CMK (cell line): ENCODE measurements at regions not wholly inside any gene's neighbourhood (a gene's known extent, or its start where the extent isn't known, plus 50 kb on each side); places are given as distances from the start of the nearest gene placed in this dataset.
"Not testable (repeated sequence)": the region's sequence is repeated elsewhere in the genome, so short reads cannot be mapped to it uniquely, and the experiment has no call there.

Experiments
- DNase-seq: peaks from one replicate; pipeline ENCODE4 v3.0.0-alpha.2; 2010; ENCODE audit warnings: low read depth

DNA sequence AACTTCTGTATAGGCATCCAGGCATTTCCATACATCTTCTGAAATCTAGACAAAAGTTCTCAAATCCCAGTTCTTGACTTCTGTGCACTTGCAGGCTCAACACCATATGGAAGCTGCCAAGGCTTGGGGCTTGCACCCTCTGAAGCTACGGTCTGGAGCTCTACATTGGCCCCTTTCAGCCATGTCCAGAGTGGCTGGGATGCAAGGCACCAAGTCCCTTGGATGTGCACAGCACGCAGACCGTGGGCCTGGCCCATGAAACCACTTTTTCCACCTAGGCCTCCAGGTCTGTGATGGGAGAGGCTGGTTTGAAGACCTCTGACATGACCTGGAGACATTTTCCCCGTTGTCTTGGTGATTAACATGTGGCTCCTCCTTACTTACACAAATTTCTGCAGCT is 1645.1 kb downstream of the REEP3 start:
- DNase-seq: no peak

DNA sequence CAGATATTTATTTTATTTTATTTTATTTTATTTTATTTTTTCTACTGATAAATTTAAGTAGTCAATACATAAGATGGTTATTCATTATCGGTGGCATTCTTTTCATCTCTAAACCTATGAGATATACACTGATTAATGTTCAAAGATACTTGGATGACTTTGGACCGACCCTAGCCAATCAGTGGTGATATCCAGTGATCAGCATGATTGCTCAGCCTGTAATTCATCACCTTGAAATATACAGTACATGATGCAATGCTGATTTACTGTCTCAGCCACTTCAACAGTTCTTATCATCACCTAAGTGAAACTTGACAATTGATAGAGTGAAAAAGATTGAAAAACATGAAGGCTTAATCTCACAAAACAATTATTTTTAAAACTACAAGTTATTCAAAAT is 1651.0 kb downstream of the REEP3 start:
- DNase-seq: no peak

DNA sequence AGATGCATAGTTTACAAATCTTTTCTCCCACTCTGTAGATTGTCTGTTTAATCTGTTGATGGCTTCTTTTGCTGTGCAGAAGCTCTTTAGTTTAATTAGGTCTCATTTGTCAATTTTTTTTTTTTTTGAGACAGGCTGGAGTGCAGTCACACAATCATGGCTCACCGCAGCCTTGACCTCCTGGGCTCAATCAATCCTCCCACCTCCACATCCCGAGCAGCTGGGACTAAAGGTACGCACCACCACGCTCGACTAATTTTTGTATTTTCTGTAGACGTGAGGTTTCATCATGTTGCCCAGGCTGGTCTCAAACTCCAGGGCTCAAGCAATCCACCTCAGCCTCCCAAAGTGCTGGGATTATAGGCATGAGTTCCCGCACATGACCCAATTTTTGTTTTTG is 1655.8 kb downstream of the REEP3 start:
- DNase-seq: no peak

DNA sequence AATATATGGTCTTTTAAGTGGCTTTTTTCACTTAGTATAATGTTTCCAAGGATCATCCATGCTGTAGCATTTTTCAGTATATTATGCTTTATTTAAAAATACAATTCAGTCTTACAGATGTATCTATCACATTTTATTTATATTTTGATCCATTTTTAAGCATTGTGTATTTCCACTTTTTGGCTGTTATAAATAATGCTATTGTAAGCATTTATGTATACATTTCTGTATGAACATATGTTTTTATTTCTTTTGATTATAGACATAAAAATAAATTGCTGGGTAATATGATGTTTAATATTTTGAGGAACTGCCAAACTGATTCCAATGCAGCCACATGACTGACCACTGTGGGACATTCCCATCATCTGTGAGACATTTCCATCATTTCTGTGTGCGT is 1662.0 kb downstream of the REEP3 start:
- no peak for DNase-seq

DNA sequence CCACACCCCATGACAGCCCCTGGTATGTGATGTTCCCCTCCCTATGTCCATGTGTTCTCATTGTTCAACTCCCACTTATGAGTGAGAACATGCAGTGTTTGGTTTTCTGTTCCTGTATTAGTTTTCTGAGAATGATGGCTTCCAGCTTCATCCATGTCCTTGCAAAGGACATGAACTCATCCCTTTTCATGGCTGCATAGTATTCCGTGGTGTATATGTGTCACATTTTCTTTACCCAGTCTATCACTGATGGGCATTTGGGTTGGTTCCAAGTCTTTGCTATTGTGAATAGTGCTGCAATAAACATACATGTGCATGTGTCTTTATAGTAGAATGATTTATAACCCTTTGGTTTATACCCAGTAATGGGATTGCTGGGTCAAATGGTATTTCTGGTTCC is 1665.5 kb downstream of the REEP3 start:
- not testable (repeated sequence) for DNase-seq

DNA sequence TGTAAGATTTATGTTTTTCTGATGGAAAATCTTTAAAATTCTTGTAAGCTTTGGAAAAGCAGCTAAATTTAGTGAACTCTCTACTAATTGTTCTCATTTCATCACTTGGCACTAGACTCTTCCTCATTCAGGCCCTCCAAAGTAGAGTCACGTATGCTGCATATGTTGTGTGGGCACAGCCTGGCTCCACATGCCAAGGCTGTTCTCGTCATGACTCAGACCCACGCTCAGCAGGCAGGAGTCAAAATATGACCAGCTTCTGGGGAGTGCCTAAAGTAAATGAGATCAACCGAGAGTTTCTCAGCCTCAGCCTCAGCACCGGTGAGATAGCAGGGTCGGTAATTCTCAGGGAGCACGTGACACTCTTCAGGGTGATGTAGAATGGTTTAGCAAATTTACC is 1672.9 kb downstream of the REEP3 start:
- no peak for DNase-seq

DNA sequence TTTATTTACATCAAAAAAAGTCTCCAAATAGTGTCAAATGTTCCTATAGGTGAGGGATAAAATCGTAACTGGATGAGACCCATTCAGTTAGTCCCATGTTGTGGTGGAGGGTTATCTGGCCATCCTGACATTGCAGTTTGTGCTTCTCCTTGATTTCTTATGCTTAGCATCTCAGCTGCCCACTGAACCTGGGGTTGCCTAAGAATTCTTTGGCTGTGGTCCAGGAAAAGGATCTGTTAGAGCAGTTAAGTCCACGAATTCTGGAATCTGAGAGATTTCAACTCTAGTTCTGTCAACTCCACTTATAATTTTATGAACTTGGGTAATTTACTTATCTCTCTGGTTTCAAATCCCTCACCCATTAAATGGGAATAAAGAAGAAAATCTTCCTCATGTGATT is 1673.4 kb downstream of the REEP3 start:
- no peak for DNase-seq

DNA sequence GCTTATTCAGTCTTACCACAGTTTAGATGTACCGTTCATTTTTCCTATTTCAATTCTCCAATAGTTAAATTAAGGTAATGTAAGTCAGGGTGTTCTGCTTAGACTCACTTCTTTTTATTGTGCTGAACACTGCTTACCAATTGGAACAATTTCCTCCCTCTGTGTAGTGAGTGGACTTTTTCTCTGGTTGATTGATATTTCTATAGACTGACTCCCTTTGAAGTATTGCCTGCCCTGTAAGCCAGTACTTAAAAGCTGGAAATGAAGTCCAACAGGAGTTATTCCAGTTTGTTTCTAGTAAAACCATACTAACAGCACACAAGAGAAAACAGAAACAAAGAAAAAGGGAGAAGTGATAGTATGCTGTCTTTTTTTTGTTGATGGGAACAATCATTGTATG is 1674.9 kb downstream of the REEP3 start:
- DNase-seq: no peak

DNA sequence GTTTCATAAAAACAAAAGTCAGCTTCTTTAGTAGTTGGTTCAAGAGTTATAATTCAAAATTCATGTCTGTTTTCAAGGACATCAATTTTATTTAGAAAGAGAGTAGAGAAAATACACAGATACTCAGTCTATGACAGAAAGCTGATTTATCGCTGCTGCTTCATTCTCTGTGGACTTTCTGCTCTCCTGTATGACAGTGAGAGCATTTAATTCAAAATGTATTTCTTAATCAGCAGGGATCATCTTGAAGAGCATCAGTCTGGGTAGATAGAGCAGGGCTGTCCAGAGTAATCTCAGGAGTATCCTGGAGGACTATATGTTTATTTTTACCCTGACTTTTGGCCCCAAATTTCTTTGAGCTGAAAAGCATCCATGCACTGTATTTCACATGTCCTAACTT is 1676.7 kb downstream of the REEP3 start:
- DNase-seq: no peak

DNA sequence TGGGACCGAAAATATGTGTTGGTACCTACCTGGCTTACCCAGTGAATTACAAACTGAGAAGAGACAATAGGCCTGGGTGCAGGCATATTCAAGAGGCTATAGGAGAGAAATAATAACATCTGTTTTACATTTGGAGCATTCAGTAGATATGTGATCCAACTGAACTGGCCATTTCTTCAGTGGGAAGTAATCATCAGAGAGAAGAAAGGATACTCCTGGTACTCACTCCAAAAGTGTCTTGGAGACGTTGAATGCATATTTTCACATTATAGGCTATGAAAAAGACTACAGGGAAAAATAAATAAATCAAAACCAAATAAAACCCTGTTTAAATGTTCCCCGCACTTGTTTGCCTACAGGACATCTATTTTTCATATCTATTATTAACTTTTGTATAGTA is 1680.3 kb downstream of the REEP3 start:
- DNase-seq: no peak

DNA sequence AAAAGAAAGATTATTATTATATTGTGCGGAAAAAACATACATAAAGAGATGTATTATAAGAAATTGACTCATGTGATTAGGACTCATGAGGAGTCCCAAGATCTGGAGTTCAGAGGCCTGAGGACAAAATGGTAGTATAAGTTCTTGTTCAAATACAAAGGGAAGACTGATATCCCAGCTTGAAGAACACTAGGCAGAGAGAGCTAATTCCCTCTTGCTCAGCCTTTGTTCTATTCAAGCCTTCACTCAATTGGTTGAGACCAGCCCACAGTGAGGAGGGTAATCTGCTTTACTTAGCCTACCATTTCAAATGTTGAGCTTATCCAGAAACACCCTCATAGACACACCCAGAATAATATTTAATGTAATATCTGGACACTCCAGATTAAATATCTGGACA is 1683.8 kb downstream of the REEP3 start:
- no peak for DNase-seq

DNA sequence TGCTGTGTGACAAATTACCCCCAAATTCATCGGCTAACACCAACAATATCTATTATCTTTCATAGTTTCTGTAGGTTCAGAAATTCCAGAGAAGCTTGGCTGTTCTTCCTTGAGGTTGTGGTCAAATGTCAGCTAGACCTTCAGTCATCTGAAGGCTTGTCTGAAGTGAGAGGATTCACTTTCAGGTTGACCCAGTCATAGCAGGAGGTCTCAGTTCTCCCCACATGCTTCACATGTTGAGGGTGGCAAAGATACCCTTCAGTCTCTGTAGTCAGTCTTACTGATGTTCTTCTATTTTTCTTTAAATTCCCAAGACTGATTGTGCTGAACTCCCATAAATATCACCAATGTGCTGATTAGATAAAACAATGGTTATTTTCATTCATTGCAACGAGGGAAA is 1692.0 kb downstream of the REEP3 start:
- DNase-seq: no peak

DNA sequence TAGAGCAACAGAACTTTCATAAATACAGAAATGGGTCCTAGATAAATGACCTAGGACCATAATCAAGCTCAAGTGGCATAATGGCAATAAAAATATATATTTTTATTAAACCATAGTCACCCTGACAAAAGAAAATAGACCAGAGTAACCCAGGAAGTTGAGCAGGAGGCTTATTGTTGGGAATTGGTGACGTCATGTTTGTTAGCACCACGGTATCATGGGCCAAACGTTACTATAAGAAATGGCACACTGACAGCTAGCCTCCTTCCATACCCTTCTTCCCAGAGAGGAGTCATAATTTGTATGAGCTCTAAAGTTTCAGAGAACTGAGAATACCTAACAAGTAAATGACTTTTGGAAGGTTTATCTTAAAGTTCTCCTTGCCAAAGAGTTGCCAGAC is 1698.2 kb downstream of the REEP3 start:
- DNase-seq: no peak

DNA sequence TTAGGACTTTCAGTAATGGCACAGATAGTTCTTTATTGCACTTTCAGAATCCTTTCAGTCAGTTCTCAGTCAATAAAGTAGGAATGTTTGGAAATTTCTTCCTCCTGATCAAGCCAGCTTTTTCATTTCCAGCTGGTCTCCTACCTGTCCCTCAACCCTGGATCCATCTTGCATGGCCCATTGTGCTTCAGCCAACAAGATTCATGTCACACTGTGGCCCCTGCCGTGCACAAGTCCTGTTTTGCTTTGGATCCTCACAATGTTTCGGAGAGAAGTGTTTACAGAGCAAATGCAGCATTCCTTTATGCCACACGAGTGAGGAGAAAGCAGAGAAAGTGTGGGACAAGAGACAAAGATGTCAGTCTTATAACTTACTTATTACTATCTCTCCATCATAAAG is 1694.7 kb upstream of the LRRTM3 start:
- no peak for DNase-seq

DNA sequence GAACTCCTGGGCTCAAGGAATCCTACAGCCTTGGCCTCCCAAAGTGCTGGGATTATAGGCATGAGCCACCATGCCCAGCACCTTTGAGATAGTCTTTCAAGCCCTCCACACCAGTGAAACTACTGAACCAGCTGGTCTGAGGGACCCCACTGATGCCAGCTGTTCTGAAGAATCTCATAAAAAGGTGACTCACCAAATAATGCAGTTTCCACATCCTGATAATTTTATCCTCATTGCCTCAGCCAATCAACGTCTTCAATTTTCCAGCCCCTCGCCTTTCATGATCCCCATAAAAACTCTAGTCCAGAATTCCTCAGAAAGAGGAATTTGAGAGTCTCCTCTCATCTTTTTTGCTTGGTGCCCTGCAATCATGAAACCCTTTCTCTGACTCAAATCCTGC is 1691.6 kb upstream of the LRRTM3 start:
- DNase-seq: no peak

DNA sequence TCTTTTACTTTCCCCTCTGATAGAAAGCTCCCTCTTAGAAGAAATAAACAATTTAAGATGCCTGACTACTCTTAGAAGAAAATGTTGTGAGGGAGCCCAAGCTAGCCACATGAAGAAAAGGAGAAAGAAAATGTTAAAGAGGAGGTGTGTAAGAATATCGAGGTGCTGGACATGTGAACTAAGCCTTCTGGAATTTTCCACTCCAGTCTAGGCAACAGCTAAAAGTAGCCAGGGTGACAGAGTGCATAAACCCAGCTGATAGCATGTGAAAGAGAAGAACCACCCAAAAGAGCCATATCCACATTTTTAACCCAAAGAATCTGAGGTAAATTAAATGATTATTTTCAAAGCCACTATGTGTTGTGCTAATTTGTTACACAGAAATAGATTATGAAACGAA is 1690.6 kb upstream of the LRRTM3 start:
- no peak for DNase-seq

DNA sequence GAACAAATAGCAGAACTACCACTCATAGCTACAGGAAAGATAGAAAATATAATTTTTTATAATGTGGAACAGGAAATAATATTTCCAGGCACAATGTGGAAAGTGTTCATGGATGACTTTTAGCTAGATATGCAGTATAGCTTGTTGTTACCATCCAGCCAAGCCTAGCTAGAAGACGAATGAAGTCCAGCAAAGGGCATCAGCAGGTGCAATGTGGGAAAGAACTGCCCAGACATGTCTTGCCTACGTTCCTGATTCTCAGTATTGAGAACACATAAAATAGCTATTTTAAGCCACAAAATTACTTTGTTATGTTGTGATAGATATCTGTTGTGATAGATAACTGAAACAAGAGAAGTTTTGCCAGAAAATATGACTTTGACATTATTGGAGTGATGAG is 1690.0 kb upstream of the LRRTM3 start:
- no peak for DNase-seq

DNA sequence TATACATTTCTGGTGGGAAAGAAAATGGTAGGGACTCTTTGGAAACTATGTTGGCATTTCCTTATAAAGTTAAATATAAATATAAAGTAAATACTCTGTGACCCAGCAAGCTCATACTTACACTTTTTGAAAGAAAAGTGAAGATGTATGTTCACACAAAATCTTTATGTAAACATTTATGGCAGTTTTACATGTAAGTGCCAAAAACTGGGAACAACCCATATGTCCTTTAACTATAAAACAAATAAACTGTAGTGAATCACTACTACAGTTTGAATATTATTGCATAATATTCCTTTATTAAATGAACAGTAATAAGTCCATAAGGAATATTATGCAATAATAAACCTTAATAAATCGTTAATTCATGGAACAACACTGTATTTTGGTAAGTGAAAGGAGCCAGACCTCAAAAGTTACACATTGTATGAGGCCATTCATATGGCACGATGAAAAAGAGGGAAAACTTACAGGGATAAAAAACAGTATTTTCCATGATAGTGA is 1660.3 kb upstream of the LRRTM3 start:
- no peak for DNase-seq

DNA sequence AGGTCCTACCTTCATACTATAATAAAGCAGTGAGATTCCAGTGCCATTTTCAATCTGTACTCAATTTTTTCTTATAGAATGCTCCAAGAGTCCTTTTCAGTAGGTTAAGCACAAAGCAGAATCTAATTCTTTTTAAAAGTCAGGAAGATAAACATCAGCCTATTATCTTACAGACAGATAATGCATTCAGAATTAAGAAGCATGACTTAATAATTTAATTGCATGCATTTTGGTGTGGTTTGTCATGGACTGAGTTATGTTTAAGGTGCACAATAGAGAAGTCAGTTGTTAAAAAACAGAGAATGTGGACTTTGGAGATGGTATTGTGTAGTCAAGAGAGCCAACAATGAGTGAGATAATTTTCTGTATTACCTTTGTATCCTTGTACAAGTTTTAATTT is 1656.3 kb upstream of the LRRTM3 start:
- not testable (repeated sequence) for DNase-seq

DNA sequence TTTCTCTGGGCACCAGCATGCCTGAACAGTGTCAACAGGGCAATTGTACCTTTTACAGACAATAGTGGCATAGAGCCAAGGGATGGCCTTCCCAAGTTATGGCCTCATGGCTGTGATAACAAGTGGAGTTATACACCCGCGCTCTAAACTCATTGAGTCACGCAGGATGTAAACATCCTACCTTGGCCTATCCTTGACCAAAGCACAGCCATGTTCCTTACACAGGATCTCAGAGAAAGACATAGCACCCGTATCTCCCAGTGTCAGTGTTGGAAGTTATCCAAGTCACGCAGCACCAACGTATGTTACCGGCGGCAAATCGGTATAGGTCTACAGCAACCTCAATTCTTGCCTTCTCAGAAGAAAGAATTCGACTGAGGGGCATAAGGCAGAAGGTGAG is 1654.9 kb upstream of the LRRTM3 start:
- no peak for DNase-seq

DNA sequence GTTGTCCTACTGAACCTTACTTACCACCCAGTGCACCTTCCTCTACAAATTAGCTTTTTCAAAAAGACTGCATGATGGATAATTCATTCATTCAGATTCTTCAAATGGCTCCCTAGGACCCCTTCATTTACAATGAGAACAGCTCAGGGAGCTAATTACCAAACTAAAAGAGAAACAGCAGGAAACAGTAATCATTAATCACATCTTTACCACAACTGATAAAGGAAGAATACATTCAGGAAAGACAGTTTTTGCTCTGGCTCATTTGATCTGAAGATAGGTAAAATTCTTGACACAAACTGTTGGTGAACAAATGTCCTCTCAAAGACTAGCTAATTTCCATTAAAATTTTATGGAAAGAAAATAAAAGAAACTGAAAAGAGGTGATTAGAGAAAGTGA is 1652.7 kb upstream of the LRRTM3 start:
- DNase-seq: no peak

DNA sequence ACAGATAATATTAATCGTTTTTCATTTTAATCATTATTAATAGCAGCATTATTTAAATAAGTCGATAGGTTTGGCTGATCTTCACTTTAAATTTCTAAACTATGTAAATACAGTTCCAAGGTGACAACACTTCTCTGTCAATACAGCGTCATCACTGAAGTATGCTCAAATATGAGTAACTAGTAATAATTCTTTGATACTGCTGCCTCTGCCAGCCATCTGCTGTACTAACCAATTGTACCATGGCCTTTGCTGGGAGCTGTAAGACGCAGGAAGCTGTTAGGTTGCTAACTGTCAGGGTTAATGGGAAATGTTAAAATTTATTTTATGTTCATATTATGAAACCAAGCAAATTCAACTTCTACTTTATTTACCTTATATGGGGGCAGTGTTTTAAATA is 1650.5 kb upstream of the LRRTM3 start:
- DNase-seq: no peak

DNA sequence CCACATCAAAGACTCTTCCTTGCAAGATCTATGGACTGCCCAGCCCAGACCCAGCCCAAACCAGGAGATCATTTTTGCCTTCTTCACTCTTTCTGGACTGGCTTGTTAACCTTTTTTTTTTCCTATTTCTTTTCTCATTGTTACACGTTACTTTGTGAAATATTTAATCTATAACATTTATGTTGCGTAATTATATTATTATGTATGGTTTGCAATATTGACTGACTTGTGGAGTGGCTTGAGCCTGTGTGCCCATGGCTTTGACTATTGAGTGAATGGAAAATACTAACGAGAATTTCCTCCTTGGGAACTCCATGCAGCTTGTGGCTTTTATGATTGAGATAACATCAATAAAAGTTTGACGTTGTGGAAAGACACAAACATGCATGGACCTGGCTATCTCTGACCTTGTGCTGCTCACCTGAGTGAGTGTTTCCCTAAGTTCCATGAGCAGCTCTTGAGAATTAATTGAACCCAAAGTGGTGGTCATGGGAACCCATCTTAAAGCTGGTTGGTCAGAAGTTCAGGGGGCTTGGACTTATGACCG is 1641.3 kb upstream of the LRRTM3 start:
- no peak for DNase-seq

DNA sequence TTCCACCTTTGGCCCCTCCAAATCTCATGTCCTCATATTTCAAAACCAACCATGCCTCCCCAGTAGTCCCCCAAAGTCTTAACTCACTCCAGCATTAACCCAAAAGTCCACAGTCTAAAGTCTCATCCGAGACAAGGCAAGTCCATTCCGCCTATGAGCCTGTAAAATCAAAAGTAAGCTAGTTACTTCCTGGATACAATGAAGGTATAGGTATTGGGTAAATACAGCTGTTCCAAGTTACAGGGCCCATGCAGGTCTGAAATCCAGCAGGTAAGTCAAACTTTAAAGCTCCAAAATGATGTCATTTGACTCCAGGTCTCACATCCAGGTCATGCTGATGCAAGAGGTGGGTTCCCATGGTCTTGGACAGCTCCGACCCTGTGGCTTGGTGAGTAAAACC is 1640.1 kb upstream of the LRRTM3 start:
- DNase-seq: not testable (repeated sequence)

DNA sequence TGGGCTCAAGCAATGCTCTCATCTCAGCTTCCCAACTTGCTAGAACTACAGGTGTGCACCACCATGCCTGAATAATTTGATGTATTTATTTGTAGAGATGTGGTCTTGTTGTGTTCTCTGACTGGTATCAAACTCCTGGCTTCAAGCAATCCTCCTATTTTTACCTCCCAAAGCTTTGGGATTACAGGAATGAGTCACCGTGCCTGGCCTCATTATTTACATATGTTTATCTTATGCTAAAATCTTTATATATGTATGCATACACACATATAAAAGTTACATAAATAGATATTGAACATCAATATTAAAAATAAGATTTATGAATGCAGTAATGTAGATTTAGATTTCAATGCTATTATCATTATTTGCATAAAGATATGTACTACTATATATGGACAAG is 1634.5 kb upstream of the LRRTM3 start:
- no peak for DNase-seq
